ENCODE measurements at regions not wholly inside any gene's neighbourhood (a gene's known extent, or its start where the extent isn't known, plus 50 kb on each side); places are given as distances from the start of the nearest gene placed in this dataset.

- TF ChIP-seq MAZ (IDR thresholded peaks at IDR 0.05; ENCODE audit: borderline replicate concordance, low read depth, low read length): no peak
Observed at GRCh38 chr20:46827718-46828458, 66.8 kb upstream of the EYA2 start (continued).

GRCh38 chr20:46828471-46828870 lies 66.2 kb upstream of the EYA2 start:
- H3K4me2 ChIP-seq (ENCODE audit: low read depth, low read length): peak overlapping the region; percentile 61; the same call in 1 of the 2 replicates
- peak overlapping the region; percentile 55; the same call in 1 of the 2 replicates for H2AK5ac ChIP-seq (ENCODE audit: low read depth, low read length)
- H3K79me1 ChIP-seq (ENCODE audit: low read depth in 1 of 2, low read length in 2 of 2): no peaks in the 10 kb centered on the region
- peak overlapping the region; percentile 97 for H2BK120ac ChIP-seq (ENCODE audit: low read depth, low read length)
- peak overlapping the region; percentile 51; the same call in 2 of the 3 replicates for H2BK15ac ChIP-seq (ENCODE audit: low read depth, low read length)
- H3K9ac ChIP-seq (ENCODE audit: low read depth, low read length): no peak overlapping the region
- peak overlapping the region; percentile 92 for H3K4ac ChIP-seq (ENCODE audit: low read depth, low read length)
- H4K20me1 ChIP-seq (ENCODE audit: insufficient read depth, low read length): no peaks in the 10 kb centered on the region
- 40% methylated on average over 2 of the region's 2 CpGs; no CpG with 5 or more reads in 1 of the 2 experiments for WGBS, 2 experiments (ENCODE audit: extremely low coverage in 2 of 2, insufficient read length in 1 of 2)
- H4K5ac ChIP-seq (ENCODE audit: low read depth, low read length): peak overlapping the region; percentile 82
- TF ChIP-seq FOS (IDR thresholded peaks at IDR 0.05; ENCODE audit: low read depth, low read length): peak; percentile 74
- peak; percentile 100 for TF ChIP-seq RCOR1 (IDR thresholded peaks at IDR 0.05; ENCODE audit: insufficient replicate concordance, low read length)
- TF ChIP-seq CEBPB (IDR thresholded peaks at IDR 0.05; ENCODE audit: low read depth, low read length): peak; percentile 93
- TF ChIP-seq POLR2A (IDR thresholded peaks at IDR 0.05; ENCODE audit: low read depth, low read length): no peak
- TF ChIP-seq CHD1 (IDR thresholded peaks at IDR 0.05; ENCODE audit: low read depth, low read length): no peak
- peak; percentile 27; the same call in 1 of the 2 replicates for TF ChIP-seq BHLHE40 (IDR thresholded peaks at IDR 0.05; ENCODE audit: low read depth, low read length)
- intact Hi-C loops (cut with micrococcal nuclease): loop anchor here (2.0 kb wide), 1 partner anchor 70 kb away; no protein-coding TSS in a partner anchor
- H3K9me1 ChIP-seq (ENCODE audit: insufficient read depth, low read length): peaks cover 18% of the 10 kb centered on the region
- H2AK9ac ChIP-seq (replicated peaks; ENCODE audit: low read depth, low read length, poor library complexity): no peak overlapping the region
- DNase-seq (peak; percentile 88), ATAC-seq (ENCODE audit: low read depth) (peak; percentile 84)
- H3K27ac ChIP-seq (ENCODE audit: insufficient read depth, low read length): peak overlapping the region; percentile 33; the same call in 1 of the 2 replicates
- no peaks in the 10 kb centered on the region for H3K27me3 ChIP-seq (ENCODE audit: control insufficient read depth, insufficient read depth, low read length)
- in situ Hi-C loops (cut with MboI; ENCODE audit: low sequenced_read_pairs): no loop called here
- no peak overlapping the region for H3K56ac ChIP-seq (ENCODE audit: extremely low read depth, insufficient read depth, low read length)
- peak overlapping the region; percentile 85 for H2BK5ac ChIP-seq (ENCODE audit: low read depth, low read length, poor library complexity, severe bottlenecking)
- no peak overlapping the region for H3K4me3 ChIP-seq (ENCODE audit: insufficient read depth, low read depth, low read length)
- H3K9me3 ChIP-seq (ENCODE audit: control insufficient read depth, insufficient read depth, low read length): no peaks in the 10 kb centered on the region
- peak overlapping the region; percentile 89 for H3K23ac ChIP-seq (ENCODE audit: low read depth, low read length)
- dilution Hi-C loops (cut with HindIII; ENCODE audit: low sequenced_read_pairs, unreplicated experiment): no loop called here
- CTCF ChIA-PET: no interaction called here
- H4K91ac ChIP-seq (ENCODE audit: insufficient read depth, low read depth, low read length): peak overlapping the region; percentile 59; the same call in 1 of the 2 replicates
- peak overlapping the region; percentile 94; the same call in 1 of the 2 replicates for H3K18ac ChIP-seq (ENCODE audit: low read depth, low read length)
- POLR2A ChIA-PET (ENCODE audit: unreplicated experiment): no interaction called here
- peak overlapping the region; percentile 94 for H2BK20ac ChIP-seq (ENCODE audit: low read depth, low read length)
- H4K8ac ChIP-seq (ENCODE audit: low read depth in 2 of 2, low read length in 2 of 2): peak overlapping the region; percentile 16 to 55; a peak in 3 of 4 replicates
- no peak overlapping the region for H2AFZ ChIP-seq (replicated peaks; ENCODE audit: low read length, poor library complexity)
- no peaks in the 10 kb centered on the region for H3K36me3 ChIP-seq (ENCODE audit: control insufficient read depth, insufficient read depth, low read length)
- H3K14ac ChIP-seq (replicated peaks; ENCODE audit: low read depth, low read length): peak overlapping the region; percentile 41
- H3K4me1 ChIP-seq (ENCODE audit: control insufficient read depth, insufficient read depth, low read length): peaks cover 18% of the 10 kb centered on the region
- BruUV-seq (replicated peaks): no TSS peak
